GM23338 (cell line): ENCODE measurements at regions not wholly inside any gene's neighbourhood (a gene's known extent, or its start where the extent isn't known, plus 50 kb on each side); places are given as distances from the start of the nearest gene placed in this dataset.

Experiments used
- ATAC-seq: fragments of 200-7000 bp; cut with Tn5 transposase; 3 replicates; pipeline ENCODE4 v1.9.1; 2020
- DNase-seq: peaks from one replicate; pipeline ENCODE4 v3.0.0-alpha.2; 2015; ENCODE audit warnings: low spot score
- H2AFZ ChIP-seq: fragments of 200-600 bp; sonication (generic); 2 replicates; pipeline ENCODE4 v1.8.0; 2016; ENCODE audit warnings: antibody characterized with exemption, mild to moderate bottlenecking, moderate library complexity
- H3F3A ChIP-seq: fragments of 200-600 bp; sonication (generic); replicated peaks from 2 replicates; pipeline ENCODE4 v1.8.0; 2017; ENCODE audit warnings: antibody characterized with exemption, mixed run types, low read depth
- H3K27ac ChIP-seq: fragments of 200-600 bp; sonication (generic); 2 replicates; pipeline ENCODE4 v1.6.1; 2016; ENCODE audit warnings: low read depth
- H3K27me3 ChIP-seq: fragments of 200-600 bp; sonication (generic); 2 replicates; pipeline ENCODE4 v1.8.0; 2016; ENCODE audit warnings: mild to moderate bottlenecking, mixed run types, moderate library complexity; ENCODE audit not compliant: insufficient read depth
- H3K36me3 ChIP-seq: fragments of 200-600 bp; sonication (generic); 2 replicates; pipeline ENCODE4 v1.8.0; 2016; ENCODE audit warnings: mild to moderate bottlenecking; ENCODE audit not compliant: insufficient read depth
- H3K4me1 ChIP-seq: fragments of 200-600 bp; sonication (generic); 2 replicates; pipeline ENCODE4 v1.8.0; 2016; ENCODE audit warnings: mild to moderate bottlenecking, moderate library complexity; ENCODE audit not compliant: insufficient read depth
- H3K4me2 ChIP-seq: fragments of 200-600 bp; sonication (generic); 2 replicates; pipeline ENCODE4 v1.7.1; 2017; ENCODE audit warnings: mixed run types
- H3K4me3 ChIP-seq: fragments of 200-600 bp; sonication (generic); 2 replicates; pipeline ENCODE4 v1.6.1; 2016; ENCODE audit warnings: mixed run types
- H3K79me2 ChIP-seq: fragments of 200-600 bp; sonication (generic); replicated peaks from 2 replicates; pipeline ENCODE4 v1.8.0; 2017; ENCODE audit warnings: mild to moderate bottlenecking; ENCODE audit not compliant: insufficient read depth
- H3K9me2 ChIP-seq: fragments of 200-600 bp; sonication (generic); 2 replicates; pipeline ENCODE4 v1.8.0; 2017; ENCODE audit not compliant: insufficient read depth
- H4K20me1 ChIP-seq: fragments of 200-600 bp; sonication (generic); replicated peaks from 2 replicates; pipeline ENCODE4 v1.8.0; 2017; ENCODE audit warnings: mild to moderate bottlenecking; ENCODE audit not compliant: insufficient read depth
- H3K27ac Mint-ChIP-seq: 2 replicates; pipeline ENCODE4 v1.8.0; 2020; ENCODE audit warnings: inconsistent platforms, mild to moderate bottlenecking, moderate library complexity, mixed read lengths
- H3K27me3 Mint-ChIP-seq: 3 replicates; pipeline ENCODE4 v1.8.0; 2022; ENCODE audit warnings: low read depth, mild to moderate bottlenecking, moderate library complexity, mixed read lengths, inconsistent platforms; ENCODE audit not compliant: insufficient read depth, poor library complexity
- H3K36me3 Mint-ChIP-seq: 3 replicates; pipeline ENCODE4 v1.8.0; 2021; ENCODE audit warnings: low read depth, mild to moderate bottlenecking, inconsistent platforms, moderate library complexity, mixed read lengths
- H3K4me1 Mint-ChIP-seq: 3 replicates; pipeline ENCODE4 v1.8.0; 2020; ENCODE audit warnings: mild to moderate bottlenecking, inconsistent platforms, mixed read lengths
- H3K4me3 Mint-ChIP-seq: 3 replicates; pipeline ENCODE4 v1.8.0; 2021; ENCODE audit warnings: moderate library complexity, mild to moderate bottlenecking, inconsistent platforms, mixed read lengths
- H3K9me3 Mint-ChIP-seq: 3 replicates; pipeline ENCODE4 v1.8.0; 2020; ENCODE audit warnings: moderate library complexity, mild to moderate bottlenecking, inconsistent platforms, mixed read lengths
- CREB1 ChIP-seq: fragments of 250-450 bp; sonication (Bioruptor Pico); IDR thresholded peaks from 2 replicates; pipeline ENCODE4 v1.5.0; 2020; ENCODE audit warnings: low read depth, mild to moderate bottlenecking, moderate library complexity
- CTCF ChIP-seq, 2 experiments: fragments of 200-600 bp in 1 of 2; sonication (generic) in 1 of 2; conservative IDR thresholded peaks; 2 replicates each; pipeline versions ENCODE4 v1.5.1 to v1.6.1; 2016 to 2017; ENCODE audit warnings: antibody characterized with exemption in 2 of 2, low read depth in 2 of 2, mild to moderate bottlenecking in 2 of 2, moderate library complexity in 1 of 2
- ETS1 ChIP-seq: IDR thresholded peaks from 2 replicates; pipeline ENCODE4 v1.6.1; 2016; ENCODE audit warnings: antibody characterized with exemption
- EZH2 ChIP-seq: fragments of 200-600 bp; sonication (generic); IDR thresholded peaks from one replicate; pipeline ENCODE4 v1.8.0; 2017; ENCODE audit warnings: antibody characterized with exemption, mild to moderate bottlenecking, low read depth; ENCODE audit not compliant: unreplicated experiment
- EZH2phosphoT487 ChIP-seq: fragments of 200-600 bp; sonication (generic); IDR thresholded peaks from one replicate; pipeline ENCODE4 v1.8.1; 2018; ENCODE audit warnings: antibody characterized with exemption; ENCODE audit not compliant: unreplicated experiment
- JUNB ChIP-seq: IDR thresholded peaks from one replicate; pipeline ENCODE4 v1.6.1; 2016; ENCODE audit warnings: antibody characterized with exemption; ENCODE audit not compliant: unreplicated experiment
- NANOG ChIP-seq: IDR thresholded peaks from 2 replicates; pipeline ENCODE4 v1.6.1; 2016; ENCODE audit warnings: antibody characterized with exemption, borderline replicate concordance
- POLR2AphosphoS5 ChIP-seq: IDR thresholded peaks from 2 replicates; pipeline ENCODE4 v1.6.1; 2016; ENCODE audit warnings: antibody characterized with exemption, low read depth
- REST ChIP-seq: IDR thresholded peaks from one replicate; pipeline ENCODE4 v1.6.1; 2018; ENCODE audit warnings: antibody characterized with exemption; ENCODE audit not compliant: unreplicated experiment
- STAT1 ChIP-seq: IDR thresholded peaks from one replicate; pipeline ENCODE4 v1.6.1; 2016; ENCODE audit warnings: antibody characterized with exemption; ENCODE audit not compliant: unreplicated experiment
- ZNF114 ChIP-seq: fragments of 250-450 bp; sonication (Bioruptor Pico); IDR thresholded peaks from 2 replicates; pipeline ENCODE4 v1.5.0; 2020; ENCODE audit warnings: mild to moderate bottlenecking, moderate library complexity
- ZNF331 ChIP-seq: fragments of 250-450 bp; sonication (Bioruptor Pico); IDR thresholded peaks from 2 replicates; pipeline ENCODE4 v1.5.0; 2020; ENCODE audit warnings: low read depth, mild to moderate bottlenecking, moderate library complexity
- TF ChIP-seq, protein P1 (sequence below): fragments of 250-450 bp; sonication (Bioruptor Pico); IDR thresholded peaks from 2 replicates; pipeline ENCODE4 v1.5.0; 2020; ENCODE audit warnings: mild to moderate bottlenecking, moderate library complexity

GRCh38 chr7:31236868-31237267 lies 103.7 kb downstream of the NEUROD6 start:
- no peaks in the 10 kb centered on the region for H3K9me3 Mint-ChIP-seq
- Histone ChIP-seq H3K27me3 (no peaks in the 10 kb centered on the region), H3K4me1 (peaks cover 11% of the 10 kb centered on the region; the same call in 1 of the 2 replicates), H2AFZ (peak overlapping the region; percentile 77; the same call in 1 of the 2 replicates), H3K36me3 (no peaks in the 10 kb centered on the region), H3K4me2 (no peak overlapping the region), H3K79me2 (no peaks in the 10 kb centered on the region), H4K20me1 (no peaks in the 10 kb centered on the region), H3K27ac (no peak overlapping the region), H3K9me2 (peaks cover 14% of the 10 kb centered on the region; the same call in 1 of the 2 replicates), H3K4me3 (no peak overlapping the region), H3F3A (no peaks in the 10 kb centered on the region)
- H3K36me3 Mint-ChIP-seq = no peaks in the 10 kb centered on the region
- peaks cover 10% of the 10 kb centered on the region; the same call in 2 of the 3 replicates for H3K4me1 Mint-ChIP-seq
- no peak overlapping the region for H3K27ac Mint-ChIP-seq
- DNase-seq = no peak
- TF ChIP-seq CREB1 (no peak), ZNF114 (CRISPR knock-in tag) (no peak), STAT1 (no peak), REST (no peak), CTCF (conservative IDR thresholded peaks at IDR 0.05; ENCODE audit: low read depth in 2 of 2) (no peak), JUNB (no peak), EZH2 (no peak), EZH2phosphoT487 (no peak), NANOG (no peak), ZNF331 (CRISPR knock-in tag) (no peak), POLR2AphosphoS5 (no peak), ETS1 (no peak)
- TF ChIP-seq, protein P1, sequence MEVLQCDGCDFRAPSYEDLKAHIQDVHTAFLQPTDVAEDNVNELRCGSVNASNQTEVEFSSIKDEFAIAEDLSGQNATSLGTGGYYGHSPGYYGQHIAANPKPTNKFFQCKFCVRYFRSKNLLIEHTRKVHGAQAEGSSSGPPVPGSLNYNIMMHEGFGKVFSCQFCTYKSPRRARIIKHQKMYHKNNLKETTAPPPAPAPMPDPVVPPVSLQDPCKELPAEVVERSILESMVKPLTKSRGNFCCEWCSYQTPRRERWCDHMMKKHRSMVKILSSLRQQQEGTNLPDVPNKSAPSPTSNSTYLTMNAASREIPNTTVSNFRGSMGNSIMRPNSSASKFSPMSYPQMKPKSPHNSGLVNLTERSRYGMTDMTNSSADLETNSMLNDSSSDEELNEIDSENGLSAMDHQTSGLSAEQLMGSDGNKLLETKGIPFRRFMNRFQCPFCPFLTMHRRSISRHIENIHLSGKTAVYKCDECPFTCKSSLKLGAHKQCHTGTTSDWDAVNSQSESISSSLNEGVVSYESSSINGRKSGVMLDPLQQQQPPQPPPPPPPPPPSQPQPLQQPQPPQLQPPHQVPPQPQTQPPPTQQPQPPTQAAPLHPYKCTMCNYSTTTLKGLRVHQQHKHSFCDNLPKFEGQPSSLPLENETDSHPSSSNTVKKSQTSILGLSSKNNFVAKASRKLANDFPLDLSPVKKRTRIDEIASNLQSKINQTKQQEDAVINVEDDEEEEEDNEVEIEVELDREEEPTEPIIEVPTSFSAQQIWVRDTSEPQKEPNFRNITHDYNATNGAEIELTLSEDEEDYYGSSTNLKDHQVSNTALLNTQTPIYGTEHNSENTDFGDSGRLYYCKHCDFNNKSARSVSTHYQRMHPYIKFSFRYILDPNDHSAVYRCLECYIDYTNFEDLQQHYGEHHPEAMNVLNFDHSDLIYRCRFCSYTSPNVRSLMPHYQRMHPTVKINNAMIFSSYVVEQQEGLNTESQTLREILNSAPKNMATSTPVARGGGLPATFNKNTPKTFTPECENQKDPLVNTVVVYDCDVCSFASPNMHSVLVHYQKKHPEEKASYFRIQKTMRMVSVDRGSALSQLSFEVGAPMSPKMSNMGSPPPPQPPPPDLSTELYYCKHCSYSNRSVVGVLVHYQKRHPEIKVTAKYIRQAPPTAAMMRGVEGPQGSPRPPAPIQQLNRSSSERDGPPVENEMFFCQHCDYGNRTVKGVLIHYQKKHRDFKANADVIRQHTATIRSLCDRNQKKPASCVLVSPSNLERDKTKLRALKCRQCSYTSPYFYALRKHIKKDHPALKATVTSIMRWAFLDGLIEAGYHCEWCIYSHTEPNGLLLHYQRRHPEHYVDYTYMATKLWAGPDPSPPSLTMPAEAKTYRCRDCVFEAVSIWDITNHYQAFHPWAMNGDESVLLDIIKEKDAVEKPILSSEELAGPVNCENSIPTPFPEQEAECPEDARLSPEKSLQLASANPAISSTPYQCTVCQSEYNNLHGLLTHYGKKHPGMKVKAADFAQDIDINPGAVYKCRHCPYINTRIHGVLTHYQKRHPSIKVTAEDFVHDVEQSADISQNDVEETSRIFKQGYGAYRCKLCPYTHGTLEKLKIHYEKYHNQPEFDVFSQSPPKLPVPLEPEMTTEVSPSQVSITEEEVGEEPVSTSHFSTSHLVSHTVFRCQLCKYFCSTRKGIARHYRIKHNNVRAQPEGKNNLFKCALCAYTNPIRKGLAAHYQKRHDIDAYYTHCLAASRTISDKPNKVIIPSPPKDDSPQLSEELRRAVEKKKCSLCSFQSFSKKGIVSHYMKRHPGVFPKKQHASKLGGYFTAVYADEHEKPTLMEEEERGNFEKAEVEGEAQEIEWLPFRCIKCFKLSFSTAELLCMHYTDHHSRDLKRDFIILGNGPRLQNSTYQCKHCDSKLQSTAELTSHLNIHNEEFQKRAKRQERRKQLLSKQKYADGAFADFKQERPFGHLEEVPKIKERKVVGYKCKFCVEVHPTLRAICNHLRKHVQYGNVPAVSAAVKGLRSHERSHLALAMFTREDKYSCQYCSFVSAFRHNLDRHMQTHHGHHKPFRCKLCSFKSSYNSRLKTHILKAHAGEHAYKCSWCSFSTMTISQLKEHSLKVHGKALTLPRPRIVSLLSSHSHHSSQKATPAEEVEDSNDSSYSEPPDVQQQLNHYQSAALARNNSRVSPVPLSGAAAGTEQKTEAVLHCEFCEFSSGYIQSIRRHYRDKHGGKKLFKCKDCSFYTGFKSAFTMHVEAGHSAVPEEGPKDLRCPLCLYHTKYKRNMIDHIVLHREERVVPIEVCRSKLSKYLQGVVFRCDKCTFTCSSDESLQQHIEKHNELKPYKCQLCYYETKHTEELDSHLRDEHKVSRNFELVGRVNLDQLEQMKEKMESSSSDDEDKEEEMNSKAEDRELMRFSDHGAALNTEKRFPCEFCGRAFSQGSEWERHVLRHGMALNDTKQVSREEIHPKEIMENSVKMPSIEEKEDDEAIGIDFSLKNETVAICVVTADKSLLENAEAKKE (CRISPR knock-in tag) = no peak
- ATAC-seq = peak; percentile 56
- peaks cover 6% of the 10 kb centered on the region for H3K27me3 Mint-ChIP-seq
- no peak overlapping the region for H3K4me3 Mint-ChIP-seq
